Sigmoid colon (tissue), 6 donors: ENCODE measurements at regions not wholly inside any gene's neighbourhood (a gene's known extent, or its start where the extent isn't known, plus 50 kb on each side); places are given as distances from the start of the nearest gene placed in this dataset.
"Not testable (repeated sequence)": the region's sequence is repeated elsewhere in the genome, so short reads cannot be mapped to it uniquely, and the experiment has no call there.

Source experiments
- DNase-seq: peaks from one replicate; pipeline ENCODE4 v3.0.0-alpha.2; 2019
- H3K27ac ChIP-seq, 4 donors: fragments of 200-600 bp; sonication (generic); one replicate each; pipeline ENCODE4 v1.5.1; 2016 to 2019; ENCODE audit warnings: mild to moderate bottlenecking in 1 of 4
- H3K27me3 ChIP-seq, 3 donors: fragments of 200-600 bp; sonication (generic); one replicate each; pipeline ENCODE4 v1.5.1; 2019; ENCODE audit warnings: mild to moderate bottlenecking in 1 of 3
- H3K36me3 ChIP-seq, 4 donors: fragments of 200-600 bp; sonication (generic); one replicate each; pipeline ENCODE4 v1.5.1; 2016 to 2019
- H3K4me1 ChIP-seq, 4 donors: fragments of 200-600 bp; sonication (generic); one replicate each; pipeline ENCODE4 v1.5.1; 2017 to 2019
- H3K4me3 ChIP-seq, 4 donors: fragments of 200-600 bp; sonication (generic); one replicate each; pipeline ENCODE4 v1.5.1; 2017 to 2019; ENCODE audit warnings: mild to moderate bottlenecking in 2 of 4, moderate library complexity in 1 of 4
- H3K9me3 ChIP-seq, 4 donors: fragments of 200-600 bp in 3 of 4; sonication (generic) in 3 of 4; one replicate each; pipeline versions ENCODE4 v1.5.1 to v1.6.1; 2013 to 2019
- CTCF ChIP-seq, 4 experiments: fragments of 450-650 bp in 3 of 4; fragments of 200-600 bp in 1 of 4; IDR thresholded peaks; one replicate each; pipeline ENCODE4 v1.5.1; 2016 to 2019; ENCODE audit warnings: antibody characterized with exemption in 4 of 4, mild to moderate bottlenecking in 3 of 4, moderate library complexity in 2 of 4
- EP300 ChIP-seq, 4 donors: sonication (generic); formaldehyde crosslinking; IDR thresholded peaks; one replicate each; pipeline ENCODE4 v1.6.1; 2017; ENCODE audit warnings: antibody characterized with exemption in 4 of 4
- POLR2A ChIP-seq, 2 donors: fragments of 450-650 bp; IDR thresholded peaks; one replicate each; pipeline ENCODE4 v1.6.1; 2016; ENCODE audit warnings: antibody characterized with exemption in 2 of 2, mild to moderate bottlenecking in 2 of 2, moderate library complexity in 2 of 2
- POLR2AphosphoS5 ChIP-seq, 4 donors: sonication (generic); formaldehyde crosslinking; IDR thresholded peaks; one replicate each; pipeline ENCODE4 v1.6.1; 2017; ENCODE audit warnings: antibody characterized with exemption in 4 of 4
- WGBS, 2 donors: extraction: QIAGEN DNeasy Blood & Tissue Kit; methylation state at CpG; one replicate each; pipeline ENCODE4 v1.1.7; 2013; 5-methylcytosine and 5-hydroxymethylcytosine counted together
- intact Hi-C: fragments of 100-400 bp; cut with DNase I; formaldehyde crosslinking; loops from one replicate; pipeline ENCODE4 v1.15.1; 2023
- donor health status: healthy with polysubstance abuse.
- donor health status: healthy.

GRCh38 chr13:63249411-63250187 is 1834.0 kb upstream of the PCDH20 start:
- Histone ChIP-seq H3K4me3 (no peak overlapping the region), H3K27ac (no peak overlapping the region), H3K9me3 (no peaks in the 10 kb centered on the region), H3K27me3 (no peaks in the 10 kb centered on the region), H3K4me1 (no peaks in the 10 kb centered on the region), H3K36me3 (no peaks in the 10 kb centered on the region)
- TF ChIP-seq POLR2A (IDR thresholded peaks at IDR 0.05) (no peak), EP300 (IDR thresholded peaks at IDR 0.05) (no peak), CTCF (IDR thresholded peaks at IDR 0.05) (no peak), POLR2AphosphoS5 (IDR thresholded peaks at IDR 0.05) (no peak)
- WGBS, 2 donors = 66 to 77% methylated on average over 9 of the region's 9 CpGs
- DNase-seq = no peak
- intact Hi-C loops = no loop called here

- H3K4me1 ChIP-seq, H3K27ac ChIP-seq, H3K27me3 ChIP-seq, DNase-seq, H3K4me3 ChIP-seq, H3K9me3 ChIP-seq, H3K36me3 ChIP-seq, intact Hi-C loops: not testable (repeated sequence)
- WGBS, 2 donors = 87 to 92% methylated on average over 15 of the region's 15 CpGs
These were observed 1821.2 kb upstream of the PCDH20 start for GRCh38 chr13:63236667-63237396.

GRCh38 chr13:63218596-63218995 is 1802.9 kb upstream of the PCDH20 start:
- DNase-seq, H3K9me3 ChIP-seq, H3K27ac ChIP-seq, H3K4me3 ChIP-seq, H3K4me1 ChIP-seq, H3K36me3 ChIP-seq, H3K27me3 ChIP-seq, intact Hi-C loops: not testable (repeated sequence)
- 90 to 91% methylated on average over 3 of the region's 3 CpGs for WGBS, 2 donors

- no peaks in the 10 kb centered on the region for H3K4me1 ChIP-seq
- no peak for DNase-seq
- H3K4me3 ChIP-seq = no peak overlapping the region
- H3K9me3 ChIP-seq = no peaks in the 10 kb centered on the region
- intact Hi-C loops = no loop called here
- no peaks in the 10 kb centered on the region for H3K27me3 ChIP-seq
- 82 to 90% methylated on average over 6 of the region's 6 CpGs for WGBS, 2 donors
- H3K36me3 ChIP-seq = no peaks in the 10 kb centered on the region
- no peak for TF ChIP-seq POLR2AphosphoS5 (IDR thresholded peaks at IDR 0.05)
- no peak for TF ChIP-seq EP300 (IDR thresholded peaks at IDR 0.05)
- TF ChIP-seq CTCF (IDR thresholded peaks at IDR 0.05) = no peak
- TF ChIP-seq POLR2A (IDR thresholded peaks at IDR 0.05) = no peak
- no peak overlapping the region for H3K27ac ChIP-seq
These were observed 1793.8 kb upstream of the PCDH20 start for GRCh38 chr13:63209330-63210017.

GRCh38 chr13:63208826-63209225 is 1793.2 kb upstream of the PCDH20 start:
- TF ChIP-seq CTCF (IDR thresholded peaks at IDR 0.05) (no peak), POLR2AphosphoS5 (IDR thresholded peaks at IDR 0.05) (no peak), EP300 (IDR thresholded peaks at IDR 0.05) (no peak), POLR2A (IDR thresholded peaks at IDR 0.05) (no peak)
- Histone ChIP-seq H3K27me3 (no peaks in the 10 kb centered on the region), H3K4me1 (no peaks in the 10 kb centered on the region), H3K36me3 (no peaks in the 10 kb centered on the region), H3K4me3 (no peak overlapping the region), H3K27ac (no peak overlapping the region), H3K9me3 (no peaks in the 10 kb centered on the region)
- WGBS, 2 donors = 42 to 51% methylated on average over 3 of the region's 3 CpGs
- no peak for DNase-seq
- intact Hi-C loops = no loop called here
